IgD-negative memory B cell (primary cell): ENCODE measurements at regions not wholly inside any gene's neighbourhood (a gene's known extent, or its start where the extent isn't known, plus 50 kb on each side); places are given as distances from the start of the nearest gene placed in this dataset.

Experiments used
- H3K27ac Mint-ChIP-seq, 3 donors: one replicate each; pipeline ENCODE4 v1.8.0; 2020 to 2022; ENCODE audit warnings: mild to moderate bottlenecking in 3 of 3, mixed read lengths in 3 of 3, moderate library complexity in 1 of 3
- H3K27me3 Mint-ChIP-seq: one replicate; pipeline ENCODE4 v1.8.0; 2021; ENCODE audit warnings: mixed read lengths
- H3K36me3 Mint-ChIP-seq: one replicate; pipeline ENCODE4 v1.8.0; 2020; ENCODE audit warnings: mild to moderate bottlenecking, mixed read lengths
- H3K4me1 Mint-ChIP-seq, 3 donors: one replicate each; pipeline ENCODE4 v1.8.0; 2020 to 2022; ENCODE audit warnings: mixed read lengths in 3 of 3, mild to moderate bottlenecking in 1 of 3
- H3K4me3 Mint-ChIP-seq, 4 donors: one replicate each; pipeline ENCODE4 v1.8.0; 2020 to 2022; ENCODE audit warnings: mild to moderate bottlenecking in 4 of 4, mixed read lengths in 4 of 4, moderate library complexity in 3 of 4
- H3K9me3 Mint-ChIP-seq, 3 donors: one replicate each; pipeline ENCODE4 v1.8.0; 2020 to 2021; ENCODE audit warnings: mixed read lengths in 3 of 3, mild to moderate bottlenecking in 1 of 3

DNA sequence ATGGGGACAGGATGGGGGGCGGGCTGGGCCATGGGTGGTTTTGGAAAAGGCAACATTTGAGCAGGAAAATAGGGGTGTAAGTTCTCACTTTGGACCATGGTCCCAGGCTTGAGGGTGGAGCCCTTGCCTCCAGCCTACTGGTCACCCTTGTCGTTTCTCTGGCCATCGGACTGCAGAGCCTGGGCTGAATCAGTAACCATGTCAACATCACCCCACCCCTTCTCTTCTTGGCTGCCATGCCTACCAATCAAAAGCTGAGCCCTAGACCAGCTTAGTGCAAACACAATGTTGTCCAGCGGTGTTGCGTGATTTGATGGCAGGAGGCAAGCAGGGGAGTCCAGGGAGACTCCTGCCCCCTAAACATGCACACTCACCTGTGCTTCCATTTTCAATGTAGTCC is 231.0 kb upstream of the KAZN start:
- Mint-ChIP-seq H3K36me3 (no peaks in the 10 kb centered on the region), H3K27me3 (peaks cover 5% of the 10 kb centered on the region), H3K4me3 (no peak overlapping the region), H3K27ac (no peak overlapping the region), H3K9me3 (peaks cover 0 to 5% (median 0%) of the 10 kb centered on the region in 3 donors), H3K4me1 (no peaks in the 10 kb centered on the region)

DNA sequence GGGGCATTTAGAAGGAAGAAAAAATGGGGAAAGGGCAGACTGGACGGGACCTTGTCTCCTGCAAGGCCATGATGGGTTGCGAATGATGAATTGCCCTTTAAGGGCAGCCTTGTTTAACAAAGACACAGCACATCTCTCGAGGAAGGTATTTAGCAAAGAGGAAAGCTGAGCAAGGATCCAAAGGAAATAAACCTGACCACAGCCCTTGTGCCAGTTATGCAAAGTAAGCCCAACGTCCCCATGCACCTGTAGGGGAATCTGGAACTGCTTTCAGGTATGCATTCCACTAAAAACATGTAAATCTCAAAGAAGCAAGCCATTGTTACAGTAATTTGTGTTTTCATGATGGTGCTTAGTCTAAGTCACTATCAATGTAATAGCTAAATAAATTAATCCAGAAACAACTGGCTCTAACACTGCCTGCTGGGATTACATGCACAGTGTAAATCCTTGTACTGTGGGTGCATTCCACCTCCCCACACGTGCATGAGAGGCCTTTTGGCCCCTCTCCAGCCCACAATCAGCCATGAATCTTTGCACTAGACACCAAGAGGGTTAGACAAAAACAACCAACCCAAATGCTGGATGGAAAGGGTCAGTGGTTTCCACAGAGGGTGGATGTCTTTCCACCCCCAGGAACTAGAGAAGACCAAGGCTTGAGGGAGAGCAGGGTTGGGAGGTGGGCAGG is 228.8 kb upstream of the KAZN start:
- no peak overlapping the region for H3K27ac Mint-ChIP-seq

DNA sequence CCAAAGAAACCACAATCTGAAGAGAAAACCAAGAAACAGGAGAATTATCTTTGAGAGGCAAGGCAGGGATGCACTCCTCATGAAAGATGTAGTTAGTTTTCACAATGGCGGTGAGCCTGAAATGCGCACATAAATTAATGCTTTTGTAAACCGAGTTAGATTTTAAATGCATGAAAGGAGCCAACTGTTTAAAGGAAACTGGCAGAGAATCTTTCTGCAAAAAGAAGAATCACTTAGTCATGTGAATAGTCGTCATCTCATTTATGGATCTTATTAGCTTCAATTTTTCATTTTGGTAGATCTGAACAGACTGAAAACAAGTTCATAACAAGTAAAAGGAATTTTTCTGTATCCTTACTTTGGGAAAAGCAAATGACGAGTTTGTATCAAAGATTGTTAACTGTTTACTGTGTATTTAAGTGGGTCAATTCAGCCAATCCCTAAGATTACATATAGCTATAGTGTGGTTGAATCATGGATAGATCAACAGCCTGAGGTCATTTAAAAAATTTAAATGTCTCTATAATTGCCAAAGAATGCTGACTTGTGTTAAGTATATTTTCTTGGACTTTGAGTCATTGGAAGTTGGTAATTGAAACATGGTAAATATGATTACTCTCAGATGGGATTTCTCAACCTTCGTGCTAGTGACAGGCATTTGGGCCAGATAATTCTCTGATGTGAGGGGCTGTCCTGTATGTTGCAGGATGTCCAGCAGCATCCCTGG is 226.6 kb upstream of the KAZN start:
- Mint-ChIP-seq H3K36me3 (no peaks in the 10 kb centered on the region), H3K4me3 (no peak overlapping the region), H3K4me1 (no peaks in the 10 kb centered on the region), H3K27ac (no peak overlapping the region), H3K9me3 (peaks cover 0 to 3% (median 3%) of the 10 kb centered on the region in 3 donors), H3K27me3 (no peaks in the 10 kb centered on the region)

More for the DNA sequence above, 228.8 kb upstream of the KAZN start:
- Mint-ChIP-seq H3K27me3 (peaks cover 3% of the 10 kb centered on the region), H3K4me3 (no peak overlapping the region), H3K9me3 (peaks cover 0 to 5% (median 3%) of the 10 kb centered on the region in 3 donors), H3K4me1 (no peaks in the 10 kb centered on the region), H3K36me3 (no peaks in the 10 kb centered on the region)

DNA sequence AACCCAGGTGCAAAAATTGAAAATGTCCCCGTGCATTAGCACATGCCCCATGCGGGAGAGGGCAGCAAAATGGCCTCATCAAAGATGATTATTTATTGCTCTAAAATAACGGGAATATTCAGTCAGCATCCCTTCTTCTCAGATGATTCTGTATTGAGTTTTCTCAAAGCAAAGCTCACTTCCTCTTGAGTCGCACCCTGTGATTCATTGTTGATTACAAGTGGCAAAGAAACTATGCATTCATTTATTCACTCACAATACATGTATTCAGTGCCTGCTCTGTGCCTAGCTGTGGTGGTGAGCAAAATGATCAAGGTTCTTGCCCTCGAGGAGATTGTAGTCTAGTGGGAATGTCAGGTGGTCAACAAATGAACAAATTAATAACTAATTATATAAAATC is 226.0 kb upstream of the KAZN start:
- Mint-ChIP-seq H3K27me3 (no peaks in the 10 kb centered on the region), H3K4me1 (no peaks in the 10 kb centered on the region), H3K9me3 (peaks cover 0 to 7% (median 5%) of the 10 kb centered on the region in 3 donors), H3K27ac (no peak overlapping the region), H3K36me3 (no peaks in the 10 kb centered on the region), H3K4me3 (no peak overlapping the region)

DNA sequence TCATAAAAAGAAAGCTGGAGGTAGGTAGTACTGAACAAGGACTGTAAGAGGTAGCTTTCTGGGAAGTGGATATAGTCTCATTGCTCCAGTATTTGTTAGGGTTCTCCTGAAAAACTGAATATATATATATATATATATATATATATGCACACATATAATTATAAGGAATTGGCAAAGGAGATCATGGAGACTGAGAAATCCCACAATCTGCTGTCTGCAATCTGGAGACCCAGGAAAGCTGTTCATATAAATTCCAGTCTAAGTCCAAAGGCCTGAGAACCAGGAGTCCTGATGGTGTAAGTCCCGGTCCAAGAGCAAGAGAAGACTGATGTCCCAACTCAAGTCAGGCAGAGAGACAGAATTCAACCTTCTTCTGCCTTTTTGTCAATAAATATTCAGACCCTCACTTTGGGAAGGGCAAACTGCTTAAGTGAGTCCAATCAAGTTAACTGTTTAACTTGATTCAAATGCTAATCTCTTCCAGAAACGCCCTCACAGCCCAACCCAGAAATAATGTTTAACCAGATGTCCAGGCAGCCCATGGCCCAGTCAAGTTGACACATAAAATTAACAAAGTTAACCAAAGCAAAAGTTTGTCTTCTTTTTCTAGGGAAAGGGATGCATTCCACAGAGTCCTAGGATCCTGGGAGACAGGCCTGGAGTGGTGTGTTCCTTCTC is 225.3 kb upstream of the KAZN start:
- Mint-ChIP-seq H3K4me3 (no peak overlapping the region), H3K9me3 (peaks cover 0 to 8% (median 7%) of the 10 kb centered on the region in 3 donors), H3K36me3 (no peaks in the 10 kb centered on the region), H3K4me1 (no peaks in the 10 kb centered on the region), H3K27ac (no peak overlapping the region), H3K27me3 (no peaks in the 10 kb centered on the region)

- Mint-ChIP-seq H3K27ac (no peak overlapping the region), H3K4me1 (no peaks in the 10 kb centered on the region), H3K36me3 (no peaks in the 10 kb centered on the region), H3K9me3 (peaks cover 3 to 14% (median 7%) of the 10 kb centered on the region in 3 donors), H3K27me3 (no peaks in the 10 kb centered on the region), H3K4me3 (no peak overlapping the region)
Observed at GRCh38 chr1:14375226-14375625, 223.3 kb upstream of the KAZN start.

DNA sequence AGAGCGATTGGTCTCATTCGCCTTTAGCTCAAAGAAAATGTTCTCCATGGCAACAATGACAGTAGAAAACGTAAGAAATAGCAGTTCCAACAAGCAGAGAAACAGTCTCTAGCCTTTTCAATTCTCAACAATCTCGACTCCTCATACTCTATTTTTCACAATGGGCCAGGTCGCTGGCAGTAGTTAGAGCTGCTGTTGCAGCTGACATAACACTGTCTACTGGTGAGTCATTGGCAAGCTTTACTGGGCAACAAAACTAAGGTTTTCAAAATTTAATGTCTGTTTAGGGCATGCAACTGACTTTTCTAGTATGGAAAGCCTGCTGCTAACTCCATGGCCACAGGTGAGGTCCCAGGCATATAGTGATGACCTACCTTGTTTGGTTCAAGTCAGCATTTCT is 221.1 kb upstream of the KAZN start:
- Mint-ChIP-seq H3K27me3 (no peaks in the 10 kb centered on the region), H3K4me1 (no peaks in the 10 kb centered on the region), H3K36me3 (peaks cover 1% of the 10 kb centered on the region), H3K9me3 (peaks cover 15 to 23% (median 21%) of the 10 kb centered on the region in 3 donors), H3K27ac (no peak overlapping the region), H3K4me3 (no peak overlapping the region)

DNA sequence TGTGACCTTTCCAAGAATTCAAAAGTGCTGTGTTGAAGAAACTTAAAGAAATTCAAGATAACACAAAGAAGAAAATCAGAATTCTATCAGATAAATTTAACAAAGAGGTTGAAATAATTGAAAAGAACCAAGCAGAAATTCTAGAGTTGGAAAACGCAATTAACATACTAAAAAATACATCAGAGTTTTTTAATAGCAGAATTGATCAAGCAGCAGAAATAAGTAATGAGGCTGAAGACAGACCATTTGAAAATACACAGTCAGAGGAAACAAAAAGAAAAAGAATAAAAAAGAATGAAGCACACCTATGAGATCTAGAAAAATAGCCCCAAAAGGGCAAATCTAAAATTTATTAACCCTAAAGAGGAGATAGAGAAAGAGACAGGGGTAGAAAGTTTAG is 218.1 kb upstream of the KAZN start:
- Mint-ChIP-seq H3K4me1 (no peaks in the 10 kb centered on the region), H3K36me3 (peaks cover 1% of the 10 kb centered on the region), H3K27me3 (no peaks in the 10 kb centered on the region), H3K4me3 (no peak overlapping the region), H3K27ac (no peak overlapping the region), H3K9me3 (peaks cover 13 to 21% (median 21%) of the 10 kb centered on the region in 3 donors)

DNA sequence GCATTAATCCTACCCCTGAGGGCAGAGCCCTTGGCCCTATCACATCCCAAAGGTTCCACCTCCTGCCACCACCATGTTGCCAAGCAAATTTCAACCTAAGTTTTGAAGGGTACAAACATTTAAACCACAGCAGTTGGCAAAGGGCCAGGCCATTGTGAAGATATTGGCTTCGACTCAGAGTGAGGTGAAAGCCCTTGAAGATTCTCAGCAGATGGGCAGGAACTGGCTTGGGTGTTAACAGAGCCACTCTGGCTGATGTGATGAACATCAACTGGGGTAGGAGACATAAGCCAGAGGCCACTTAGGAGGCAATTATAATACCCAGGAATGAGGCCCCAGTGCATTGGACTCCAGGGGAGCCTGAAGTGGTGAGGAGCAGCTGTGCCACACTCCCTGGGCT is 207.7 kb upstream of the KAZN start:
- Mint-ChIP-seq H3K9me3 (peaks cover 0 to 5% (median 0%) of the 10 kb centered on the region in 3 donors), H3K4me3 (no peak overlapping the region), H3K4me1 (no peaks in the 10 kb centered on the region), H3K27ac (no peak overlapping the region), H3K27me3 (peaks cover 6% of the 10 kb centered on the region), H3K36me3 (no peaks in the 10 kb centered on the region)

GRCh38 chr1:14392161-14392858 is 206.2 kb upstream of the KAZN start:
- H3K27me3 Mint-ChIP-seq = peaks cover 6% of the 10 kb centered on the region
- no peak overlapping the region for H3K27ac Mint-ChIP-seq
- H3K36me3 Mint-ChIP-seq = no peaks in the 10 kb centered on the region
- no peaks in the 10 kb centered on the region for H3K4me1 Mint-ChIP-seq
- H3K9me3 Mint-ChIP-seq = peaks cover 0 to 5% (median 0%) of the 10 kb centered on the region in 3 donors
- H3K4me3 Mint-ChIP-seq = peak overlapping the region in 1 of 4 donors; percentile 12

GRCh38 chr1:14392859-14393365 is 205.6 kb upstream of the KAZN start:
- H3K27ac Mint-ChIP-seq = no peak overlapping the region
- H3K9me3 Mint-ChIP-seq = peaks cover 0 to 5% (median 0%) of the 10 kb centered on the region in 3 donors
- no peak overlapping the region for H3K4me3 Mint-ChIP-seq
- no peaks in the 10 kb centered on the region for H3K36me3 Mint-ChIP-seq
- H3K4me1 Mint-ChIP-seq = no peaks in the 10 kb centered on the region
- H3K27me3 Mint-ChIP-seq = peaks cover 6% of the 10 kb centered on the region

- H3K27me3 Mint-ChIP-seq = peaks cover 12% of the 10 kb centered on the region
- H3K27ac Mint-ChIP-seq = no peak overlapping the region
- H3K4me1 Mint-ChIP-seq = no peaks in the 10 kb centered on the region
Observed at GRCh38 chr1:14396100-14396499, 202.4 kb upstream of the KAZN start.

GRCh38 chr1:14403961-14404645 is 194.4 kb upstream of the KAZN start:
- no peak overlapping the region for H3K4me3 Mint-ChIP-seq
- H3K27me3 Mint-ChIP-seq = peaks cover 8% of the 10 kb centered on the region
- H3K27ac Mint-ChIP-seq = no peak overlapping the region
- no peaks in the 10 kb centered on the region for H3K4me1 Mint-ChIP-seq
- no peaks in the 10 kb centered on the region for H3K36me3 Mint-ChIP-seq
- peaks cover 0 to 3% (median 0%) of the 10 kb centered on the region in 3 donors for H3K9me3 Mint-ChIP-seq

More at GRCh38 chr1:14396100-14396499, 202.4 kb upstream of the KAZN start:
- Mint-ChIP-seq H3K9me3 (peaks cover 0 to 4% (median 0%) of the 10 kb centered on the region in 3 donors), H3K36me3 (no peaks in the 10 kb centered on the region), H3K4me3 (no peak overlapping the region)

DNA sequence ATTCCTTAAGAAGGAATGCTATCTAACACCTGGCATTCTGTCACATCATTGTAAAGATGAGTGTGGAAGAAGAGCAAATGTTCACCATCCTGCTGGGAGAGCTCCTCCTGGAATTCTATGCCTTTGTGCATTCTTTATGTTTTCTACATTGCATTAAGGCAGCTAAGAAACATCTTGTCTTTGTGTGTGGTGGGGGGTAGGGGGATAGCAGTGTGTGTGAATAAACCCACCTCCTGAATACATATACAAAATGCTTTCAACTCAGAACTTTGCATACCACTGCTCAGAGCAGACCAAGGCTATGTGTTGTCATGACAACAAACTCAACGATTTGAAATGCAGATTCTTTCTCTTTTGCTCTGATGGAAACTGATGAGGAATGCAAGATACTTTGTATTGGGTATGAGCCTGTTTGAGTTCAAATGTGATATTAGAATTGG is 193.6 kb upstream of the KAZN start:
- Mint-ChIP-seq H3K36me3 (no peaks in the 10 kb centered on the region), H3K4me1 (no peaks in the 10 kb centered on the region), H3K27ac (no peak overlapping the region), H3K27me3 (peaks cover 6% of the 10 kb centered on the region), H3K9me3 (peaks cover 0 to 3% (median 0%) of the 10 kb centered on the region in 3 donors), H3K4me3 (no peak overlapping the region)
